Stomach (tissue), 4 donors: ENCODE measurements at regions not wholly inside any gene's neighbourhood (a gene's known extent, or its start where the extent isn't known, plus 50 kb on each side); places are given as distances from the start of the nearest gene placed in this dataset.

ENCODE experiments used
- CTCF ChIP-seq, 7 experiments: fragments of 450-650 bp in 4 of 7; fragments of 200-600 bp in 3 of 7; sonication (generic) in 3 of 7; IDR thresholded peaks; one replicate each; pipeline ENCODE4 v1.5.1; 2016 to 2019; ENCODE audit warnings: antibody characterized with exemption in 7 of 7, control low read depth in 2 of 7, mild to moderate bottlenecking in 1 of 7
- POLR2A ChIP-seq, 4 donors: fragments of 450-650 bp; IDR thresholded peaks; one replicate each; pipeline ENCODE4 v1.6.1; 2016; ENCODE audit warnings: antibody characterized with exemption in 4 of 4, control low read depth in 2 of 4, mild to moderate bottlenecking in 1 of 4, moderate library complexity in 1 of 4
- POLR2AphosphoS5 ChIP-seq, 3 donors: sonication (generic); formaldehyde crosslinking; IDR thresholded peaks; one replicate each; pipeline ENCODE4 v1.6.1; 2016; ENCODE audit warnings: antibody characterized with exemption in 3 of 3

- TF ChIP-seq CTCF (IDR thresholded peaks at IDR 0.05) (no peak), POLR2A (IDR thresholded peaks at IDR 0.05) (no peak), POLR2AphosphoS5 (IDR thresholded peaks at IDR 0.05) (no peak)
These were observed 633.4 kb upstream of the MGMT start for GRCh38 chr10:128833671-128834070.
